Renal cortical epithelial cell (primary cell): ENCODE measurements at regions not wholly inside any gene's neighbourhood (a gene's known extent, or its start where the extent isn't known, plus 50 kb on each side); places are given as distances from the start of the nearest gene placed in this dataset.

Experiments
- DNase-seq: peaks from one replicate; pipeline ENCODE4 v3.0.0-alpha.2; 2011; ENCODE audit warnings: low read depth

GRCh38 chr2:180222644-180223043 lies 215.5 kb upstream of the CWC22 start:
- DNase-seq, result peak; percentile 96

- no peak for DNase-seq
These were observed 212.4 kb upstream of the CWC22 start for GRCh38 chr2:180219491-180219890.

- DNase-seq, result peak; percentile 76
These were observed 201.7 kb upstream of the CWC22 start for GRCh38 chr2:180208841-180209240.

- no peak for DNase-seq
These were observed 198.6 kb upstream of the CWC22 start for GRCh38 chr2:180205621-180206235.

- peak; percentile 79 for DNase-seq
These were observed 196.9 kb upstream of the CWC22 start for GRCh38 chr2:180203972-180204371.

- no peak for DNase-seq
These were observed 195.4 kb upstream of the CWC22 start for GRCh38 chr2:180202467-180202951.

GRCh38 chr2:180196419-180196977 lies 189.4 kb upstream of the CWC22 start:
- peak; percentile 19 for DNase-seq

GRCh38 chr2:180195847-180196246 lies 188.8 kb upstream of the CWC22 start:
- no peak for DNase-seq

GRCh38 chr2:180191432-180192124 lies 184.5 kb upstream of the CWC22 start:
- DNase-seq, result no peak

- DNase-seq, result no peak
These were observed 183.8 kb upstream of the CWC22 start for GRCh38 chr2:180190851-180191250.

- DNase-seq, result no peak
These were observed 180.5 kb upstream of the CWC22 start for GRCh38 chr2:180187611-180188010.

GRCh38 chr2:180184506-180184905 lies 177.4 kb upstream of the CWC22 start:
- peak; percentile 78 for DNase-seq

GRCh38 chr2:180180511-180180910 lies 173.4 kb upstream of the CWC22 start:
- no peak for DNase-seq

- no peak for DNase-seq
These were observed 170.4 kb upstream of the CWC22 start for GRCh38 chr2:180177534-180177933.

GRCh38 chr2:180175736-180176135 lies 168.6 kb upstream of the CWC22 start:
- DNase-seq, result no peak

- DNase-seq, result no peak
These were observed 167.5 kb upstream of the CWC22 start for GRCh38 chr2:180174580-180174979.

GRCh38 chr2:180169474-180169873 lies 162.4 kb upstream of the CWC22 start:
- DNase-seq, result no peak

- no peak for DNase-seq
These were observed 154.3 kb upstream of the CWC22 start for GRCh38 chr2:180161415-180161814.

GRCh38 chr2:180159921-180160320 lies 152.8 kb upstream of the CWC22 start:
- no peak for DNase-seq

GRCh38 chr2:180158961-180159360 lies 151.9 kb upstream of the CWC22 start:
- no peak for DNase-seq

GRCh38 chr2:180156651-180157050 lies 149.6 kb upstream of the CWC22 start:
- DNase-seq, result no peak

- no peak for DNase-seq
These were observed 143.5 kb upstream of the CWC22 start for GRCh38 chr2:180150606-180151005.

GRCh38 chr2:180146541-180146940 lies 139.4 kb upstream of the CWC22 start:
- DNase-seq, result no peak
